Hematopoietic multipotent progenitor cell treated with erythropoietin and hydrocortisone succinate and interleukin-3 and kit ligand, for 6 days (in vitro differentiated cells): ENCODE measurements at regions not wholly inside any gene's neighbourhood (a gene's known extent, or its start where the extent isn't known, plus 50 kb on each side); places are given as distances from the start of the nearest gene placed in this dataset.
"Not testable (repeated sequence)": the region's sequence is repeated elsewhere in the genome, so short reads cannot be mapped to it uniquely, and the experiment has no call there.

ENCODE experiments used
- DNase-seq: peaks from one replicate; pipeline ENCODE4 v3.0.0-alpha.2; 2015

DNA sequence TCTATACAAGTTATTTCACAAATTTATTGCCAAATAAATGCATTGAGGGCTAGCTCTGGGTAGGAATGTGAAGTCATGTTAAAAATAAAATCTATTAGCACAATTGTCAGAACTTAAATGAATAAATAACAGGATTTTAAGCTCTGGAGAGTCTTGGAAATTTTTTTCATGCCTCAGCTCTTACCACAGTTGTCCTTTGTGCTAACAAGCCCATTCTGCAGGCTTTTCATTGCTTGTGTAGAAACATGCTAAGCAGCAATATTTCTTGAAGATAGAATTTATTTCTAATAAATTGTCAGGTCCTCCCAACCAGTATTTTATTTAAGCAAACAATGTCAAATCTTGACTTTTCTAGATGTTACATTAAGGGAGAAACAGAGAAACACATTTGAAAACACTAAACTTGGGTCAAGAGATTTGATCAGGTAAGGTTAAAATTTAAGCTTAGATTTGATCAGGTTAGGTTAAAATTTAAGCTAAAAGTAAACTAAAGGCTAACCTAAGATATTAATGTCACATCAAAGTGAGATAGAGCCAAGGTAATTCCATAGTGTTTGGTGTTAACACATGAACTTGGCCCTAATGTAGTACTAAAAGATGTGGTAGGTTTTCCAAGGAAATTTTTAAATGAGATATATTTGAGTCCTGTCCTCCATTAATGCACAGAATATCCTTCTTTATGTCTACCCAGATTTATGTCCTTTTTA lies 179.1 kb upstream of the IL1RAPL1 start:
- no peak for DNase-seq

- DNase-seq, result no peak
Measured at GRCh38 chrX:28398342-28398741, 188.9 kb upstream of the IL1RAPL1 start.

DNA sequence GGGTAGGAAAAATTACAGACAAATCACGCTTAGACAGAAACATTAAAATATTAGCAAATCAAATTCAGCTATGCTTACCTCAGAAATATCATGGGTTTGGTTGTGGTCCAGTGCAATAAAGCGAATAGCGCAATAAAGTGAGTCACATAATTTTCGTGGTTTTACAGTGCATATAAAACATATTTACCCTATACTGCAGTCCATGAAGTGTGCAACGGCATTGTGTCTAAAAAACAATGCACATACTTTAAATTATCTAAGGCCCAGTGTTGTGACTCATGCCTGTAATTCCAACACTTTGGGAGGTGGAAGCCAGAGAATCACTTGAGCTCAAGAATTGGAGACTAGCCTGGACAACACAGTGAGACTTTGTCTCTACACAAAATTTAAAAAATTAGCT lies 195.7 kb upstream of the IL1RAPL1 start:
- DNase-seq, result no peak

- DNase-seq, result no peak
Measured at GRCh38 chrX:28379103-28379502, 208.1 kb upstream of the IL1RAPL1 start.

DNA sequence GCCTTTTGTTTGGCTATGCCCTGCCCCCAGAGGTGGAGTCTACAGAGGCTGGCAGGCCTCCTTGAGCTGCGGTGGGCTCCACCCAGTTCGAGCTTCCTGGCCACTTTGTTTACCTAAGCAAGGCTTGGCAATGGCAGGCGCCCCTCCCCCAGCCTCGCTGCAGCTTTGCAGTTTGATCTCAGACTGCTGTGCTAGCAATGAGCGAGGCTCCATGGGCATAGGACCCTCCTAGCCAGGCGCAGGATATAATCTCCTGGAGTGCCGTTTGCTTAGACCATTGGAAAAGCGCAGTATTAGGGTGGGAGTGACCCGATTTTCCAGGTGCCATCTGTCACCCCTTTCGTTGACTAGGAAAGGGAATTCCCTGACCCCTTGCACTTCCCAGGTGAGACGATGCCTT lies 219.6 kb upstream of the IL1RAPL1 start:
- not testable (repeated sequence) for DNase-seq

DNA sequence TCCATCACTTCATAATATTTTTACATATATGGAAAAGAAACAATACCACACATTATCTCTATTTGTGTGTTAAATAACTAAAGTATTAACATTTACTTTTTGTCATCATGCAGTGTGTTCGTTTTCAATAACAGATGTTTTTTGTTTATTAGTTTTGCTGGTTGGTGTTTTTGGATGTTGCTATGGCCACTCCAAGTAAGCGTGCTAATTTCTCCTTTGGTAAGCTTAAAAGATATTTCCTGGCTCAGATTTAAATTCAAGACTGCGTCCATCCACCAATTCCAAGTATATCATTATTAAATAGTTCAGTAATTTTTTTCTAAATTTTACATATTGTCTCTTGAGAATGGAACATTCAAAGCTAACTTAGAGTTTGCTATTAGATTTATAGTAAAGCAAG lies 235.4 kb upstream of the IL1RAPL1 start:
- DNase-seq, result no peak

DNA sequence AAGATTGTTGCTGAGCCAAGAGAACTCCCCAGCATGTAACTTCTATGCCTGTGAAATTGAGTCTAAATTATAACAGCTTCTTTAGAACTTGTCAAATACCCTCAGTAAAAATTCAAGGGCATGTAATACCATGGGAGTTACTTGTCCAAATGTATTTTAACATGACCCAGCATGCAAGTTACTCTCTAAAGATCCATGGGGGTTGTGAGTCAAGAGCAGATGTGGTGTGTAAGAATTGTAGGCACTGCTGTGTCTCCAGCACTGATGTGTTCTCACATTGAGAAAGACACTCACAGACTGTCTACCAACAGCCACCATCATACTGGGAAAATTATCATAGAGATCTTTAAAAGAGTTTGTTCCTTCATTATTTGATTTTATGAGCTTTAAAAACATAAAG lies 237.4 kb upstream of the IL1RAPL1 start:
- no peak for DNase-seq

GRCh38 chrX:28347476-28347875 lies 239.8 kb upstream of the IL1RAPL1 start:
- DNase-seq, result peak; percentile 4

DNA sequence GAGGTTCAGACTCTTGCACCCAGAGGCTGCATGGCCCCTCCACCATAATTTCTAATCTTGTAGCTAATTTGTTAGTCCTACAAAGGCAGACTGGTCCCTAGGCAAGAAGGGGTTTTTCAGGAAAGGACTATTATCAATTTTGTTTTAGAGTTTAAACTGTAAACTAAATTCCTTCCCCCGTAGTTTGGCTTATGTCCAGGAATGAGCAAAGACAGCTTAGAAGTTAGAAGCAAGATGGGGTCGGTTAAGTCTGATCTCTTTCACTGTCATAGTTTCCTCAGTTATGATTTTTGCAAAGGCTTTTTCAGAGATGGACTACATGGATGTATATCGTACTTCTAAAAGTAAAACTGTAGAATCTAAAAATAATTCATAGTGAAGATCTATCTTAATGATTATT lies 258.1 kb upstream of the IL1RAPL1 start:
- no peak for DNase-seq

GRCh38 chrX:28324321-28324721 lies 262.9 kb upstream of the IL1RAPL1 start:
- no peak for DNase-seq

- no peak for DNase-seq
Measured at GRCh38 chrX:28321286-28321685, 266.0 kb upstream of the IL1RAPL1 start.

- DNase-seq, result no peak
Measured at GRCh38 chrX:28312965-28313364, 274.3 kb upstream of the IL1RAPL1 start.

GRCh38 chrX:28312259-28312658 lies 275.0 kb upstream of the IL1RAPL1 start:
- no peak for DNase-seq

- no peak for DNase-seq
Measured at GRCh38 chrX:28311466-28311865, 275.8 kb upstream of the IL1RAPL1 start.

- no peak for DNase-seq
Measured at GRCh38 chrX:28303486-28303885, 283.8 kb upstream of the IL1RAPL1 start.

- no peak for DNase-seq
Measured at GRCh38 chrX:28278726-28279125, 297.5 kb upstream of the DCAF8L1 start.

- DNase-seq, result no peak
Measured at GRCh38 chrX:28278251-28278650, 297.0 kb upstream of the DCAF8L1 start.

DNA sequence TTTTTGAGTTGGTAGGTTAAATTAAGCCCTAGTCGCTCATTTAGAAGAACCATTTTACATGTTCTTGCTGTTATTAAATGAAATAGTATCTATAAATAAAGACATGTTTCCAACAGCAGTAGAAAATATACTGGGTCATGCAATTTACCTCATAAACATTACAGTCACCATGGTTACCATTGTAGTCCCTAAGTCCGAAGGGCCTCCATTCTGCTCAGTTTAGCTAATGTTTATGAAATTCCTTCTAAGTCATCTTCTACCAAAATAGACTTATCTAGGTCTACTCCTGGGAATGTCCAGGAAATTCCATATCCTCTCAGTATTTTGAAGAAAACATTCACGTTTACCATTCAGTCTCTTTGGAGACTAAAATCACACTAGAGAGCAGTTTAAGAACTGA lies 292.5 kb upstream of the DCAF8L1 start:
- DNase-seq, result no peak

DNA sequence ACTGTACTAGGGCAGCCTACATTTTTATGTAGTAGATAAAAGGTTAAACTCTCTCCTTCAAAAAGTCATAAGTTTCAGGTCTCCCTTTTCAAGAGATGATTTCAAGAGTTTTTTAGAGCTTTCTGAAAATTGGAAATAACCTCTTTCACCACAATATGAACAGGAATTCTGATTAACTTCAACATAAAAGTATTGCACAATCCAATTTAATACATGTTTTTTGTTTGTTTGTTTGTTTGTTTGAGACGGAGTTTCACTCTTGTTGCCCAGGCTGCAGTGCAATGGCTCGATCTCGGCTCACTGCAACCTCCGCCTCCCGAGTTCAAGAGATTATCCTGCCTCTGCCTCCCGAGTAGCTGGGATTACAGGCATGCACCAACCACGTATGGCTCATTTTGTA lies 265.4 kb upstream of the DCAF8L1 start:
- no peak for DNase-seq

- no peak for DNase-seq
Measured at GRCh38 chrX:28229217-28229616, 248.0 kb upstream of the DCAF8L1 start.

- DNase-seq, result no peak
Measured at GRCh38 chrX:28225513-28225912, 244.3 kb upstream of the DCAF8L1 start.

DNA sequence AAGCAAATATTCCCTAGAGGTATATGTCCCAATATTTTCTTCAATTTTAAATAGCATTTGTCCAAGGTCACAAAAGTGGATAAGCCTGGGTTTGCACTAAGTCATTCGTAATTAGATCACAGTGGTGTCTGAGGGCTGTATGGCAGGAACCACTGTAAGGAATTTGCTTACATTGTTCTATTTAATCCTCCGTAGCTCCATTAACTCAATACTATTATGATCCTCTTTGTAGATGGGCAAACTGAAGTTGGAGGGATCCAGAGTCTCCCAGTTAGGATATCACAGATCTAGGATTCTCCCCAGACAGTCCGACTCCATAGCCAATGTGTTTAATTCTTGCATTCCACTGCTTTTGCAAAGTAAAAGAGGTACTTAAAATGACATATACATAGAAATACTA lies 242.7 kb upstream of the DCAF8L1 start:
- no peak for DNase-seq

DNA sequence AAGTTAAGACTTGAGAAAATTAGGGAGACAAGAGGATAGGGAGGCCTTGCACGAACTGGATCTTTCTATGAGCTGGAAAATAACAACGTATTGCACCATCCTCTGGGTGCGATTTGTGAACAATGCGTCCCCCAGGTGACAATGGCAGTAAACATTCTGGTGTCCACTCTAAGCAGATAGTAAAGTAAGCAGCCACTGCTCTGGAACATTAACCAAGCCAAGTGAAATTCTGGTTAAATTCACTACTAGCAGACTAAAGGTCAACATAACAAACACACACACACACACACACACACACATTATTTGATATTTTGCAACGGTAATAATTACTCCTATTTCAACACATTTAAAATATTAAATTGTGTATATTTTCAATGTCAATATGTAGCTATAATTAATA lies 242.2 kb upstream of the DCAF8L1 start:
- no peak for DNase-seq

- DNase-seq, result no peak
Measured at GRCh38 chrX:28205905-28206304, 224.7 kb upstream of the DCAF8L1 start.

GRCh38 chrX:28205126-28205525 lies 223.9 kb upstream of the DCAF8L1 start:
- DNase-seq, result no peak

GRCh38 chrX:28189011-28189410 lies 207.8 kb upstream of the DCAF8L1 start:
- no peak for DNase-seq
